ENCODE measurements at regions not wholly inside any gene's neighbourhood (a gene's known extent, or its start where the extent isn't known, plus 50 kb on each side); places are given as distances from the start of the nearest gene placed in this dataset.
"Not testable (repeated sequence)": the region's sequence is repeated elsewhere in the genome, so short reads cannot be mapped to it uniquely, and the experiment has no call there.

GRCh38 chr3:99586701-99587100, 51.7 kb upstream of the COL8A1 start:
- no peak for DNase-seq

GRCh38 chr3:99579965-99580364, 58.4 kb upstream of the COL8A1 start:
- no peak for DNase-seq

- DNase-seq: no peak
These were observed 59.1 kb upstream of the COL8A1 start for GRCh38 chr3:99579246-99579645.

GRCh38 chr3:99578339-99578970, 59.9 kb upstream of the COL8A1 start:
- no peak for DNase-seq

- DNase-seq: no peak
These were observed 61.4 kb upstream of the COL8A1 start for GRCh38 chr3:99576904-99577559.

GRCh38 chr3:99575683-99576082, 62.7 kb upstream of the COL8A1 start:
- DNase-seq: no peak

GRCh38 chr3:99570061-99570460, 68.3 kb upstream of the COL8A1 start:
- DNase-seq: no peak

- DNase-seq: no peak
These were observed 69.6 kb upstream of the COL8A1 start for GRCh38 chr3:99568663-99569335.

- no peak for DNase-seq
These were observed 73.1 kb upstream of the COL8A1 start for GRCh38 chr3:99565331-99565730.

- no peak for DNase-seq
These were observed 75.3 kb upstream of the COL8A1 start for GRCh38 chr3:99562990-99563607.

- no peak for DNase-seq
These were observed 76.3 kb upstream of the COL8A1 start for GRCh38 chr3:99562138-99562537.

GRCh38 chr3:99561056-99561455, 77.3 kb upstream of the COL8A1 start:
- DNase-seq: no peak

GRCh38 chr3:99559196-99559595, 79.2 kb upstream of the COL8A1 start:
- no peak for DNase-seq

- DNase-seq: not testable (repeated sequence)
These were observed 82.5 kb upstream of the COL8A1 start for GRCh38 chr3:99555885-99556284.

GRCh38 chr3:99551520-99551919, 86.9 kb upstream of the COL8A1 start:
- DNase-seq: no peak

- no peak for DNase-seq
These were observed 88.3 kb upstream of the COL8A1 start for GRCh38 chr3:99549957-99550603.

GRCh38 chr3:99549220-99549619, 89.2 kb upstream of the COL8A1 start:
- DNase-seq: no peak

- DNase-seq: no peak
These were observed 89.7 kb upstream of the COL8A1 start for GRCh38 chr3:99548674-99549073.

GRCh38 chr3:99545941-99546580, 92.3 kb upstream of the COL8A1 start:
- DNase-seq: no peak

- DNase-seq: no peak
These were observed 93.6 kb upstream of the COL8A1 start for GRCh38 chr3:99544786-99545281.

- no peak for DNase-seq
These were observed 94.6 kb upstream of the COL8A1 start for GRCh38 chr3:99543796-99544195.

- no peak for DNase-seq
These were observed 95.5 kb upstream of the COL8A1 start for GRCh38 chr3:99542767-99543518.
